HEK293T (cell line): ENCODE measurements at regions not wholly inside any gene's neighbourhood (a gene's known extent, or its start where the extent isn't known, plus 50 kb on each side); places are given as distances from the start of the nearest gene placed in this dataset.

ENCODE experiments used
- BHLHE40 ChIP-seq: fragments of 450-650 bp; IDR thresholded peaks from 2 replicates; pipeline ENCODE4 v1.6.1; 2016; ENCODE audit warnings: mild to moderate bottlenecking, moderate library complexity, borderline replicate concordance
- FOXM1 ChIP-seq: fragments of 450-650 bp; IDR thresholded peaks from 2 replicates; pipeline ENCODE4 v1.6.1; 2017; ENCODE audit warnings: mild to moderate bottlenecking, borderline replicate concordance
- HDGF ChIP-seq: fragments of 450-650 bp; IDR thresholded peaks from 2 replicates; pipeline ENCODE4 v1.6.1; 2017; ENCODE audit warnings: antibody characterized with exemption, borderline replicate concordance
- SP1 ChIP-seq: fragments of 450-650 bp; IDR thresholded peaks from 2 replicates; pipeline ENCODE4 v1.6.1; 2017
- ZNF384 ChIP-seq: fragments of 450-650 bp; IDR thresholded peaks from 2 replicates; pipeline ENCODE4 v1.6.1; 2016

GRCh38 chr5:93057311-93057710 lies 523.7 kb downstream of the NR2F1-AS1 start:
- TF ChIP-seq SP1 (no peak), HDGF (no peak), BHLHE40 (no peak), ZNF384 (no peak), FOXM1 (no peak)
